Activated B cell treated with CpG ODN at 0.5 μM for 24 hours (primary cell): ENCODE measurements at regions not wholly inside any gene's neighbourhood (a gene's known extent, or its start where the extent isn't known, plus 50 kb on each side); places are given as distances from the start of the nearest gene placed in this dataset.
A peak's percentile ranks its signal among the peaks of the same experiment; 100 is the strongest.

ENCODE experiments used
- ATAC-seq: fragments of 200-7000 bp; cut with Tn5 transposase; one replicate; pipeline ENCODE4 v1.10.0; 2021; ENCODE audit warnings: low read depth, mild to moderate bottlenecking, moderate library complexity
- CTCF ChIA-PET: fragments of 350-600 bp; sonication (Branson Sonifier 250); formaldehyde crosslinking; loops from one replicate; lab custom pipeline; 2021; ENCODE audit warnings: antibody characterized with exemption; lab: Charles Lee
- POLR2A ChIA-PET: fragments of 350-600 bp; sonication (Branson Sonifier 250); formaldehyde crosslinking; loops from one replicate; lab custom pipeline; 2021; ENCODE audit warnings: antibody characterized with exemption; lab: Charles Lee
- DNase-seq: peaks from one replicate; pipeline ENCODE4 v3.0.0; 2022
- H3K27ac Mint-ChIP-seq: one replicate; pipeline ENCODE4 v1.8.0; 2020; ENCODE audit warnings: mixed read lengths
- H3K27me3 Mint-ChIP-seq: one replicate; pipeline ENCODE4 v1.8.0; 2021; ENCODE audit warnings: mixed read lengths
- H3K36me3 Mint-ChIP-seq: one replicate; pipeline ENCODE4 v1.8.0; 2021; ENCODE audit warnings: low read depth, mixed read lengths
- H3K4me1 Mint-ChIP-seq: one replicate; pipeline ENCODE4 v1.8.0; 2021; ENCODE audit warnings: mixed read lengths
- H3K4me3 Mint-ChIP-seq: one replicate; pipeline ENCODE4 v1.8.0; 2020; ENCODE audit warnings: mild to moderate bottlenecking, mixed read lengths
- H3K9me3 Mint-ChIP-seq: one replicate; pipeline ENCODE4 v1.8.0; 2020; ENCODE audit warnings: mixed read lengths
- intact Hi-C: fragments of 100-400 bp; cut with micrococcal nuclease; formaldehyde crosslinking; loops from one replicate; pipeline ENCODE4 v1.15.1; 2024
- TF ChIP-seq, protein P1 (sequence below): fragments of 200-600 bp; IDR thresholded peaks from one replicate; pipeline ENCODE4 v1.8.0; 2022; ENCODE audit warnings: antibody characterized with exemption, mild to moderate bottlenecking

DNA sequence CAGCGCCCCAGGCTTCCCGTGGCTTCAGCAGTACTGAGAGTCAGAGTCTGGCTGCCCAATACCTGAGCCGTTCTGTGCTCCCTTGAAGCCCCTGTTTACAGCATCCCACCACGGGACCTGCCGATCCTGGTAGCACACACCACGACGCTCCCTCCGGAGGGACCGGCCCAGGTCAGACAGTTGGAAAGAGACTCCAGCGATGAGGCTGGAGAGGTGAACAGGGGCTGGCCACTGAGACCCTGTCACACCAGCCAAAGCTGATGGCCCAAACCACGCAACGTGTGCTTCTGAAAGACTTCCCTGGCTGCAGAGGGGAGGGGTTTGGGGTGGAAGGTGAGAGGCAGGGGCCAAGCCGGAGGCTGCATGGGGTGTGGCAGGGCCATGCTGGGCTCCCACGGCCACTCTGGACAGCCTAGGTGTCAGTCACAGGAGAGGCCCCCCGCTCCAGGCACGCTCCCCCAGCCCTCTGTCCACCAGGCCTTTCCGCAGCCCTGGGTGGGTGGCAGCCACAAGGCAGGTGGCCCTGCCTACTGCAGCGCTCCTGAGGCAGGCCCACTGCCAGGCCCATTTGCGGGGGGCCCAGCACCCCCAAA, 140.2 kb upstream of the CHST15 start:
- ATAC-seq, result no peak

DNA sequence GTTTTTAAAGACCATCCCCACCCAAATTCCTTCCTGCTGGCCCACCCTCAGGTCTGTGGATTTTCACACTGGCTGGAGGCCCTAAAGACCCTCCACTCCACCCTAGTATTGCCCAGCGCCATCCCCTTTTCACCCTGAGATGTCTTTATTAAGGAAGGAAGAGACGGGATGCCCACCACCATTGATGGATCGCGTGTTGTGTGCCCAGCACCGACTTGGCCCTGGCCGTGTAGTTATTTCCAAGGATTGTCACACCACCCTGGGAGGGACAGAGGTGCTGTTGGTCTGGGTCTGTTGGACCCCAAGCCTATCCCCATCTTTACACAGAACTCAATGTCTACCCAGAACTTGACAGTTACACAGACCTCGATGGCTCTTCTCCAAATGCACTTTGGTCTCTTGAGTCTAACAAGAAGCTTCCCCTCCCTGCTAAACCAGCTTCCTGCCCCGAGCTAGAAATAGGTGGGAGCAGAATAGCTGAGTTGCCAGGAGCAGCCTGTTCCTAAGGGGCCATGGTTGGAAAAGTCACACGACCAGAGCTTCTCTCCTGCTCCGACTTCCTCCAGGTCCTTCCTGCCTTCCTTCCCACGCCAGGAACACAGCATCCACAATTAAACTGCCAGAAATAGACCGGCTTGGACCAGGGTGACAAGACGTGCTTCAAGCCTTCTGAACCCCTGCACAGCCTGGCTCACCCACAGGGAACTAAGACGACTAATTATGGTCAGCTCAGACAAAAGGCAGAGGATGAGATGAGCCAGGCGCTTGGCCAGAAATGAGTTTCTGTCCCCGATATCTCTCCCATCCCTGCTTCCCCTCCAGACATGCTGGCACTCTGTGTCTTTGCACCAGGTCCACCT, 139.5 kb upstream of the CHST15 start:
- DNase-seq (no peak), ATAC-seq (no peak)
- Mint-ChIP-seq H3K27ac (no peak overlapping the region), H3K27me3 (no peaks in the 10 kb centered on the region), H3K4me3 (no peak overlapping the region), H3K36me3 (no peaks in the 10 kb centered on the region), H3K4me1 (peaks cover 3% of the 10 kb centered on the region), H3K9me3 (peaks cover 6% of the 10 kb centered on the region)
- POLR2A ChIA-PET, result no interaction called here
- TF ChIP-seq, protein P1, sequence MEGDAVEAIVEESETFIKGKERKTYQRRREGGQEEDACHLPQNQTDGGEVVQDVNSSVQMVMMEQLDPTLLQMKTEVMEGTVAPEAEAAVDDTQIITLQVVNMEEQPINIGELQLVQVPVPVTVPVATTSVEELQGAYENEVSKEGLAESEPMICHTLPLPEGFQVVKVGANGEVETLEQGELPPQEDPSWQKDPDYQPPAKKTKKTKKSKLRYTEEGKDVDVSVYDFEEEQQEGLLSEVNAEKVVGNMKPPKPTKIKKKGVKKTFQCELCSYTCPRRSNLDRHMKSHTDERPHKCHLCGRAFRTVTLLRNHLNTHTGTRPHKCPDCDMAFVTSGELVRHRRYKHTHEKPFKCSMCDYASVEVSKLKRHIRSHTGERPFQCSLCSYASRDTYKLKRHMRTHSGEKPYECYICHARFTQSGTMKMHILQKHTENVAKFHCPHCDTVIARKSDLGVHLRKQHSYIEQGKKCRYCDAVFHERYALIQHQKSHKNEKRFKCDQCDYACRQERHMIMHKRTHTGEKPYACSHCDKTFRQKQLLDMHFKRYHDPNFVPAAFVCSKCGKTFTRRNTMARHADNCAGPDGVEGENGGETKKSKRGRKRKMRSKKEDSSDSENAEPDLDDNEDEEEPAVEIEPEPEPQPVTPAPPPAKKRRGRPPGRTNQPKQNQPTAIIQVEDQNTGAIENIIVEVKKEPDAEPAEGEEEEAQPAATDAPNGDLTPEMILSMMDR, result no peak
- CTCF ChIA-PET, result no interaction called here
- intact Hi-C loops, result loop anchor here (5.0 kb wide), 1 partner anchor 514 kb away; no protein-coding TSS in a partner anchor

More for the DNA sequence above, 140.2 kb upstream of the CHST15 start:
- H3K4me3 Mint-ChIP-seq, result no peak overlapping the region
- H3K9me3 Mint-ChIP-seq, result peaks cover 6% of the 10 kb centered on the region
- CTCF ChIA-PET, result no interaction called here
- peaks cover 4% of the 10 kb centered on the region for H3K4me1 Mint-ChIP-seq
- no peak overlapping the region for H3K27ac Mint-ChIP-seq
- no peaks in the 10 kb centered on the region for H3K36me3 Mint-ChIP-seq
- POLR2A ChIA-PET, result no interaction called here
- intact Hi-C loops, result loop anchor here (5.0 kb wide), 1 partner anchor 514 kb away; no protein-coding TSS in a partner anchor
- H3K27me3 Mint-ChIP-seq, result no peaks in the 10 kb centered on the region
- TF ChIP-seq, protein P1, result no peak
- DNase-seq, result no peak

DNA sequence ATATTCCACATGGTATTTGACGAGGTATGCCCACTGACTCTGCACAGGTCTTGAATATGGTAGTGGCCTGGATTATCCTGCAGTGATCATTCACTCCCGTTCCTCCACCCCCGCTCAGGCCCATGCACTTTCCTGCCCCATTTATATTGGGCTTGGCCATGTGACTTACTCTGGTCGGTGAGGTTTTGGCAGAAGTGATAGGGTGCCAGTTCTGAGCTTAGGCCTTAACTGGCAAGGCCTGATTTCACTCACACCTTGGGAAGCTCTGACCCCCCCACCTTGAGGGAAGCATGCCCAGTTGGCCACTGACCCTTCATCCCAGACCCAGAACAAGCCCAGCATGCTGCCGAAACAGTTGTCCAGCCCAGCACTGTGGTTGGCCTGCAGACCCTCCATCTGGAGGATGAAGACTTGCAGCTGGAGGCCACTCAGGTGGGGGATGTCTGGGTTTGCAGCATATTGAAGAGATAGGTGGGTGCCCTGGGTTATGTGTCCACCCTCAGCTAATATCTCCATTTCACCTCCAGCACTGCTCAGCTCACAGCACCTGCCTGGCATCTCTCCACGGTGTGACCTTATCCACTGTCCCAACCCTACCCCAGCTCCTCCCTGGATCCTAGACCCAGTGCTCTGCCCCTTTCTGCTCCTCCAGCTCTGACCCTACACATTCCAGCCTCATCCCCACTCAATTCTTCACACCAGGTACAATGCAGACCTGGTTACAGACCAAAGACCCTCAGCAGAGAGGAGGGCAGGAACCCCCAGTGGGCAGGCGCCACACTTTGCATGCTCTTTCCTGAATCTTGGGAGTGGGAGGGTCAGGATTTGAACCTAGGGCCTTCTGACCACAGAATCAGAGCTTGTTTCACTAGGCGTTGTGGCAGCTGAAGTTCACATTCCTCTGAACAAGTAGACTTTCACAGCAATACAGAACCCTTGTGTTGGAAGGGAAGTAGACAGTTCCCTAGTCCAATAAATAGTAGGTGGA, 138.1 kb upstream of the CHST15 start:
- peak overlapping the region; percentile 74 for H3K27ac Mint-ChIP-seq
- H3K36me3 Mint-ChIP-seq, result no peaks in the 10 kb centered on the region
- DNase-seq, result no peak
- H3K9me3 Mint-ChIP-seq, result peaks cover 10% of the 10 kb centered on the region
- CTCF ChIA-PET, result interaction anchor here (1.1 to 1.2 kb wide), 2 partner anchors 236 kb away, joined by 3 to 4 read pairs; no protein-coding TSS in a partner anchor
- TF ChIP-seq, protein P1, result no peak
- intact Hi-C loops, result loop anchor here (5.0 kb wide), 1 partner anchor 516 kb away; no protein-coding TSS in a partner anchor
- H3K4me3 Mint-ChIP-seq, result no peak overlapping the region
- no peaks in the 10 kb centered on the region for H3K4me1 Mint-ChIP-seq
- POLR2A ChIA-PET, result interaction anchor here (0.6 to 1.2 kb wide), 2 partner anchors 15 to 123 kb away, joined by 3 to 5 read pairs; no protein-coding TSS in a partner anchor
- no peaks in the 10 kb centered on the region for H3K27me3 Mint-ChIP-seq
- peak; percentile 64 for ATAC-seq

DNA sequence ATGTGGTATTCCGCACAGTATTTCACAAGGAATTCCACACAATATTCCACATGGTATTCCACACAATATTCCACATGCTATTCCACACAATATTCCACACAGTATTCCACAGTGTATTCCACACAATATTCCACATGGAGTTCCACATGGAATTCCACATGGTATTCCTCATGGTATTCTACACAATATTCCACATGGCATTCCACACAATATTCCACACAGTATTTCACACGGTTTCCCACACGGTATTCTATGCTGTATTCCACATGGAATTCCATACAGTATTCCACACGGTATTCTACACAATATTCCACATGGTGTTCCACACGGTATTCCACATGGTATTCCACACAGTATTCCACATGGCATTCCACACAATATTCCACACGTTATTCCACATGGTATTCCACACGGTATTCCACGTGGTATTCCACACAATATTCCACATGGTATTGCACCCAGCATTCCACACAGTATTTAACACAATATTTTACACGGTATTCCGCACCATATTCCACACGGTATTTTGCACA, 137.3 kb upstream of the CHST15 start:
- Mint-ChIP-seq H3K36me3 (peaks cover 2% of the 10 kb centered on the region), H3K4me3 (no peak overlapping the region), H3K4me1 (no peaks in the 10 kb centered on the region), H3K9me3 (peaks cover 8% of the 10 kb centered on the region), H3K27me3 (no peaks in the 10 kb centered on the region), H3K27ac (peak overlapping the region; percentile 74)
- ChIA-PET POLR2A (interaction anchor here (1.2 kb wide), 1 partner anchor 123 kb away, joined by 3 read pairs; no protein-coding TSS in a partner anchor), CTCF (interaction anchor here (1.2 kb wide), 1 partner anchor 236 kb away, joined by 4 read pairs; no protein-coding TSS in a partner anchor)
- intact Hi-C loops, result loop anchor here (5.0 kb wide), 1 partner anchor 517 kb away; no protein-coding TSS in a partner anchor
- TF ChIP-seq, protein P1, result no peak
- DNase-seq (no peak), ATAC-seq (peak; percentile 3)
